Endodermal cell (in vitro differentiated cells): ENCODE measurements at regions not wholly inside any gene's neighbourhood (a gene's known extent, or its start where the extent isn't known, plus 50 kb on each side); places are given as distances from the start of the nearest gene placed in this dataset.

Experiments
- DNase-seq: peaks from one replicate; pipeline ENCODE4 v3.0.0-alpha.2; 2017
- H3K27ac ChIP-seq: 2 replicates; pipeline ENCODE4 v1.5.1; 2013; ENCODE audit warnings: mild to moderate bottlenecking, low read depth, low read length, moderate library complexity
- H3K27me3 ChIP-seq: 2 replicates; pipeline ENCODE4 v1.6.1; 2013; ENCODE audit warnings: mild to moderate bottlenecking, low read length, moderate library complexity; ENCODE audit not compliant: insufficient read depth, control insufficient read depth, poor library complexity, severe bottlenecking
- H3K36me3 ChIP-seq: 2 replicates; pipeline ENCODE4 v1.7.0; 2013; ENCODE audit warnings: mild to moderate bottlenecking, low read length, moderate library complexity; ENCODE audit not compliant: control insufficient read depth, insufficient read depth
- H3K4me1 ChIP-seq: one replicate; pipeline ENCODE4 v1.7.0; 2013; ENCODE audit warnings: low read length; ENCODE audit not compliant: control insufficient read depth, insufficient read depth
- H3K4me3 ChIP-seq: 2 replicates; pipeline ENCODE4 v1.5.1; 2013; ENCODE audit warnings: mild to moderate bottlenecking, low read length, moderate library complexity
- H3K9ac ChIP-seq: 2 replicates; pipeline ENCODE4 v1.6.1; 2013; ENCODE audit warnings: mild to moderate bottlenecking, low read length, moderate library complexity; ENCODE audit not compliant: poor library complexity, severe bottlenecking; ENCODE audit errors: extremely low read depth
- H3K9me3 ChIP-seq: 2 replicates; pipeline ENCODE4 v1.6.1; 2013; ENCODE audit warnings: mild to moderate bottlenecking, low read length, moderate library complexity; ENCODE audit not compliant: control insufficient read depth
- H3K27ac Mint-ChIP-seq: 2 replicates; pipeline ENCODE4 v1.8.0; 2020; ENCODE audit warnings: mixed read lengths
- H3K27me3 Mint-ChIP-seq: 2 replicates; pipeline ENCODE4 v1.8.0; 2021; ENCODE audit warnings: mild to moderate bottlenecking, mixed read lengths; ENCODE audit not compliant: insufficient read depth
- H3K36me3 Mint-ChIP-seq: 2 replicates; pipeline ENCODE4 v1.8.0; 2020; ENCODE audit warnings: low read depth, mixed read lengths
- H3K4me1 Mint-ChIP-seq: 2 replicates; pipeline ENCODE4 v1.8.0; 2020; ENCODE audit warnings: mixed read lengths
- H3K4me3 Mint-ChIP-seq: 2 replicates; pipeline ENCODE4 v1.8.0; 2020; ENCODE audit warnings: mild to moderate bottlenecking, moderate library complexity, mixed read lengths
- H3K9me3 Mint-ChIP-seq: 2 replicates; pipeline ENCODE4 v1.8.0; 2020; ENCODE audit warnings: mild to moderate bottlenecking, mixed read lengths
- WGBS, 2 experiments: methylation state at CpG; one replicate each; pipeline versions ENCODE4 v1.1.5 to v1.1.7; 2013; ENCODE audit warnings: missing lambda C conversion rate in 2 of 2, mixed read lengths in 1 of 2; ENCODE audit not compliant: insufficient coverage in 1 of 2, insufficient read length in 1 of 2; 5-methylcytosine and 5-hydroxymethylcytosine counted together
- TF ChIP-seq, protein P1 (sequence below): fragments of 200-600 bp; sonication (generic); conservative IDR thresholded peaks from 2 replicates; pipeline ENCODE4 v1.5.0; 2021; ENCODE audit warnings: antibody characterized with exemption, mild to moderate bottlenecking

DNA sequence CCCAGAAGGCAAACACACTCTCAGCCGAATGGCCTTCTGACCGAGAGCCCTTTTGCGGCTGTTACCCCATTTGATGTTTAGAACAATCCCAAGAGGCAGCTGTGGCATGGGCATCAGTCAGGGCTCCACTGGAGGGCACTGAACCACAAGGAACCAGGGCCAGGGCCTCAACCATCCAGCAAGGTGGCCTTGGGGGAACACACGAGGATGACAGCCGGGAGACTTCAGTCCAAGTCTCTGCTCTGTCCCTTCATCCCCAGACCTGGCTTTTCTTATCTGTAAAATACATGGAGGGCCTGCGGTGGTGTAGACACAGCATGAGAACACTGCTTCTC, 63.6 kb upstream of the INSIG1 start:
- no peaks in the 10 kb centered on the region for H3K36me3 Mint-ChIP-seq
- Histone ChIP-seq H3K27ac (peak overlapping the region; percentile 64), H3K9me3 (no peaks in the 10 kb centered on the region), H3K4me3 (no peak overlapping the region), H3K36me3 (no peaks in the 10 kb centered on the region), H3K9ac (no peak overlapping the region), H3K4me1 (no peaks in the 10 kb centered on the region), H3K27me3 (no peaks in the 10 kb centered on the region)
- peaks cover 16% of the 10 kb centered on the region for H3K9me3 Mint-ChIP-seq
- no peaks in the 10 kb centered on the region for H3K4me1 Mint-ChIP-seq
- no peak for DNase-seq
- no peak overlapping the region for H3K27ac Mint-ChIP-seq
- H3K4me3 Mint-ChIP-seq: no peak overlapping the region
- 94 to 100% methylated on average over 6 of the region's 6 CpGs for WGBS, 2 experiments
- TF ChIP-seq, protein P1, sequence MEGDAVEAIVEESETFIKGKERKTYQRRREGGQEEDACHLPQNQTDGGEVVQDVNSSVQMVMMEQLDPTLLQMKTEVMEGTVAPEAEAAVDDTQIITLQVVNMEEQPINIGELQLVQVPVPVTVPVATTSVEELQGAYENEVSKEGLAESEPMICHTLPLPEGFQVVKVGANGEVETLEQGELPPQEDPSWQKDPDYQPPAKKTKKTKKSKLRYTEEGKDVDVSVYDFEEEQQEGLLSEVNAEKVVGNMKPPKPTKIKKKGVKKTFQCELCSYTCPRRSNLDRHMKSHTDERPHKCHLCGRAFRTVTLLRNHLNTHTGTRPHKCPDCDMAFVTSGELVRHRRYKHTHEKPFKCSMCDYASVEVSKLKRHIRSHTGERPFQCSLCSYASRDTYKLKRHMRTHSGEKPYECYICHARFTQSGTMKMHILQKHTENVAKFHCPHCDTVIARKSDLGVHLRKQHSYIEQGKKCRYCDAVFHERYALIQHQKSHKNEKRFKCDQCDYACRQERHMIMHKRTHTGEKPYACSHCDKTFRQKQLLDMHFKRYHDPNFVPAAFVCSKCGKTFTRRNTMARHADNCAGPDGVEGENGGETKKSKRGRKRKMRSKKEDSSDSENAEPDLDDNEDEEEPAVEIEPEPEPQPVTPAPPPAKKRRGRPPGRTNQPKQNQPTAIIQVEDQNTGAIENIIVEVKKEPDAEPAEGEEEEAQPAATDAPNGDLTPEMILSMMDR: no peak
- peaks cover 5% of the 10 kb centered on the region for H3K27me3 Mint-ChIP-seq

DNA sequence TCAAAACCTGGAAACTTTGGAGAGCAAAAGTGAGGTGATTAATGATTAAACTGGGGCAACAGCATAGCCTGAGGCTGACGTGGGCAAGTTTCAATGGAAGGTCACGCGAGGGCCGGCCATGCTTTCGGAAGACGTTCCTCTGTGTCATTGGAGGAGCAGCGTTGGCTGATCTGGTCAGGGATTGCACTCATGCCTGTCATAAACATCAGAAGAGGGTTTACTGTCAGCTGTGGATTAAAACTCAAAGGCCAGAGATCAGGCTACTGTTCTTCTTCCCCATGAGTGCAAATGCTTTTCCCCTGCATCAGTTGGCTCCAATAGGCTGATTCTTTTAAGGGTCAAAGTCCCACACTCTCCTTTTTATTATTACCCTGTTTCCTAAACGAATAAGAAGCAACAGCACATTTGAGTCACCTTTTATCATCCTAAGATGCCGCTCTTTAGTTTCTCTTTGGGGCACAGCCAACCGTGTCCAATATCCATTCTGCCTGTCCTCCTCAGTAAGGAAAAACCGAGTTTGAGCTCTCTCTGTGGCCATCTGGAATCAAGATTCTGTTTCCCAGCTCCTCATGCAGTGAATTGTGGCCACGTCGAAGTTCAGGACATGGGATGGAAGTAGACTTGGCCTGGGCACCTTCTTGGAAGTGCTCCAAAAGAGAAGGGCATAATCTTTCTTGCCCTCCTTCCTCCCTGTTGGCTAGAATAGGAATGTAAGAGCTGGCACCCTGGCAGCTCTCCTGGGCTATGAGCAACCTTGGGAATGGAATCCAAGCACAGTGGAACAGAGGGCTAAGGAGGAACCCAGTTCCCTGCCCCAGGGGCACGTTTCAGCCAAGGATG, 62.5 kb upstream of the INSIG1 start:
- Mint-ChIP-seq H3K36me3 (no peaks in the 10 kb centered on the region), H3K4me3 (no peak overlapping the region), H3K9me3 (peaks cover 17% of the 10 kb centered on the region), H3K27me3 (peaks cover 2% of the 10 kb centered on the region), H3K4me1 (no peaks in the 10 kb centered on the region), H3K27ac (no peak overlapping the region)
- no peak overlapping the region for H3K27ac ChIP-seq
- 92 to 94% methylated on average over 14 of the region's 14 CpGs for WGBS, 2 experiments
- DNase-seq: no peak
- no peak overlapping the region for H3K9ac ChIP-seq
- TF ChIP-seq, protein P1: no peak
- H3K9me3 ChIP-seq: no peaks in the 10 kb centered on the region
- no peaks in the 10 kb centered on the region for H3K4me1 ChIP-seq
- no peaks in the 10 kb centered on the region for H3K27me3 ChIP-seq
- H3K4me3 ChIP-seq: no peak overlapping the region
- no peaks in the 10 kb centered on the region for H3K36me3 ChIP-seq

- Histone ChIP-seq H3K27me3 (no peaks in the 10 kb centered on the region), H3K27ac (no peak overlapping the region), H3K9ac (no peak overlapping the region), H3K9me3 (no peaks in the 10 kb centered on the region), H3K4me1 (no peaks in the 10 kb centered on the region), H3K36me3 (no peaks in the 10 kb centered on the region), H3K4me3 (no peak overlapping the region)
- no peaks in the 10 kb centered on the region for H3K36me3 Mint-ChIP-seq
- H3K9me3 Mint-ChIP-seq: peaks cover 17% of the 10 kb centered on the region
- peaks cover 2% of the 10 kb centered on the region for H3K27me3 Mint-ChIP-seq
- 91 to 96% methylated on average over 5 to 10 of the region's 10 CpGs for WGBS, 2 experiments
- H3K4me3 Mint-ChIP-seq: no peak overlapping the region
- TF ChIP-seq, protein P1: no peak
- H3K4me1 Mint-ChIP-seq: peaks cover 2% of the 10 kb centered on the region
- H3K27ac Mint-ChIP-seq: no peak overlapping the region
- DNase-seq: no peak
These were observed 61.3 kb upstream of the INSIG1 start for GRCh38 chr7:155236386-155236785.
